Astrocyte (in vitro differentiated cells and primary cell): ENCODE measurements at regions not wholly inside any gene's neighbourhood (a gene's known extent, or its start where the extent isn't known, plus 50 kb on each side); places are given as distances from the start of the nearest gene placed in this dataset.

Experiments
- DNase-seq: peaks from one replicate; pipeline ENCODE4 v3.0.0-alpha.2; 2010; ENCODE audit warnings: low read depth
- FAIRE-seq: peaks from 2 replicates; lab custom pipeline; 2011; peaks lifted over from hg19 to GRCh38; lab: Jason Lieb, UNC
- H2AFZ ChIP-seq: 2 replicates; pipeline ENCODE4 v1.6.0; 2012; ENCODE audit warnings: low read depth, low read length, inconsistent platforms
- H3K27ac ChIP-seq: 2 replicates; pipeline ENCODE4 v1.5.1; 2011; ENCODE audit warnings: low read depth, low read length, inconsistent platforms
- H3K27me3 ChIP-seq: 2 replicates; pipeline ENCODE4 v1.6.0; 2011; ENCODE audit warnings: low read length, inconsistent platforms; ENCODE audit not compliant: insufficient read depth
- H3K36me3 ChIP-seq: 2 replicates; pipeline ENCODE4 v1.5.1; 2011; ENCODE audit warnings: low read length, inconsistent platforms; ENCODE audit not compliant: insufficient read depth
- H3K4me1 ChIP-seq: 2 replicates; pipeline ENCODE4 v1.5.1; 2011; ENCODE audit warnings: low read length, inconsistent platforms; ENCODE audit not compliant: insufficient read depth
- H3K4me2 ChIP-seq: 2 replicates; pipeline ENCODE4 v1.6.0; 2012; ENCODE audit warnings: low read length, inconsistent platforms
- H3K4me3 ChIP-seq: 2 replicates; pipeline ENCODE4 v1.5.1; 2011; ENCODE audit warnings: low read depth, mild to moderate bottlenecking, low read length, inconsistent platforms; ENCODE audit not compliant: insufficient read depth
- H3K79me2 ChIP-seq: 2 replicates; pipeline ENCODE4 v1.6.0; 2012; ENCODE audit warnings: mild to moderate bottlenecking, low read length, inconsistent platforms; ENCODE audit not compliant: insufficient read depth
- H3K9ac ChIP-seq: 2 replicates; pipeline ENCODE4 v1.6.0; 2012; ENCODE audit warnings: mild to moderate bottlenecking, low read length, inconsistent platforms
- H3K9me3 ChIP-seq: 2 replicates; pipeline ENCODE4 v1.5.1; 2012; ENCODE audit warnings: low read depth, mild to moderate bottlenecking, low read length, inconsistent platforms; ENCODE audit not compliant: insufficient read depth
- H4K20me1 ChIP-seq: 2 replicates; pipeline ENCODE4 v1.6.0; 2012; ENCODE audit warnings: low read length, inconsistent platforms; ENCODE audit not compliant: insufficient read depth
- H3K27ac Mint-ChIP-seq: one replicate; pipeline ENCODE4 v1.8.0; 2021; ENCODE audit warnings: mild to moderate bottlenecking, mixed read lengths; ENCODE audit not compliant: unreplicated experiment
- H3K27me3 Mint-ChIP-seq: one replicate; pipeline ENCODE4 v1.8.0; 2021; ENCODE audit warnings: low read depth, mixed read lengths; ENCODE audit not compliant: unreplicated experiment
- H3K36me3 Mint-ChIP-seq: one replicate; pipeline ENCODE4 v1.8.0; 2021; ENCODE audit warnings: low read depth, mixed read lengths; ENCODE audit not compliant: unreplicated experiment
- H3K4me1 Mint-ChIP-seq: one replicate; pipeline ENCODE4 v1.8.0; 2021; ENCODE audit warnings: low read depth, mixed read lengths; ENCODE audit not compliant: unreplicated experiment
- H3K4me3 Mint-ChIP-seq: one replicate; pipeline ENCODE4 v1.8.0; 2021; ENCODE audit warnings: mild to moderate bottlenecking, moderate library complexity, mixed read lengths; ENCODE audit not compliant: unreplicated experiment
- H3K9me3 Mint-ChIP-seq: one replicate; pipeline ENCODE4 v1.8.0; 2021; ENCODE audit warnings: mild to moderate bottlenecking, mixed read lengths; ENCODE audit not compliant: unreplicated experiment
- EZH2 ChIP-seq: IDR thresholded peaks from 2 replicates; pipeline ENCODE4 v1.6.1; 2012; ENCODE audit warnings: mild to moderate bottlenecking, low read length, inconsistent platforms; ENCODE audit not compliant: insufficient read depth
- TF ChIP-seq, protein P1 (sequence below): IDR thresholded peaks from 2 replicates; pipeline ENCODE4 v1.5.1; 2011; ENCODE audit warnings: low read depth, mild to moderate bottlenecking, inconsistent platforms, low read length, moderate library complexity; ENCODE audit not compliant: insufficient read depth

DNA sequence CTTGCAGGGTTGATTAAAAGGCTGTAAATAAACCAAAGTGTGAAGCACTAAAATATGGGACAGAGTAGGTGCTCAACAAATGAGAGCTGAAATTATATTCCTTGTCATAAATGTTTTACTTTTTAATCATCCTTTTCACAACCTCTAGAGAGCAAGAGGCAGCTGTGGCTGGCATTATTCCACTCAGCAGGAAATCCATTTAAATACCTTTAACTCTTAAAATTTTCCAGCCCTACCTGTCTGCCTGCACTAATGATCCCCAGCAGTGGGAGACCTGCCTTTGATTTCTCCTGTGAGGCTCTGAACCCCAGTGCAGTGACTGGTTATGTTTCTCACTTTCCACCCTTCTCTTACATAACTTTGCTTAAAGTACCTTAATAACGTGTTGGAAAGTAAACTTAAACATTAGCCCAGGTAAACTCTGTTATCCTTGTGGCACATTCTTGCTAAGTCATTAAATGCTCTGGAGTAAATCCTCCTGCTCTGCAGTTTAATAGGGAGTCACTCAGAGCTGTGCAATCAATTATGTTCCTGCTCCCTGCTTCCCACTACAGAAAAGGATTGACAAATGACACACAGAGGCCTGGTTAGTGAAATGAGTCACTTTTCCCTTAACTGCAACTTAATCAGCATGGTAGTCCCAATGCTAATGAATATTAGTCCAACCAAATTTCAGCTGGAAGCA, 755.7 kb upstream of the USP15 start:
- H3K4me1 Mint-ChIP-seq, result peaks cover 8% of the 10 kb centered on the region

DNA sequence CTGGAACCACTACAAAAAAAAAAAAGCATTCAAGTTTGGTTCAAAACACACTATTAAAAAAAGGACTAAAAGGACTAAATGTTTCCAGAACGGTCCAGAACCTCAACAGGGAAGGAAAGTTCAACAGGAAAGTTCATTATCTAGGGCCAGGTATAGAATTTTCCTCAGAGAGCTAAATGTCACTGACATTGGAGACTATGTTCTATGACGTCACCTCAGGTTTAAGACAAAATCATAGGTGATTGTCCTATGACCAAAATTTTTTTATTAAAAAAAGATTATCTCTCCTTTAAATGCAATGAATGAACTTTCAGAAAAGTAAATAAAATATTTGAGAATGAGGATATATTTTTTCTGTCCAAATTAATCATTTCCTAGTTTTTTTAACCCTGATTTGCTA, 746.7 kb upstream of the USP15 start:
- H3K9me3 Mint-ChIP-seq, result peaks cover 3% of the 10 kb centered on the region
- Histone ChIP-seq H3K9ac (no peak overlapping the region), H3K27me3 (no peaks in the 10 kb centered on the region), H2AFZ (no peak overlapping the region), H3K4me3 (no peak overlapping the region), H3K4me2 (no peak overlapping the region), H3K79me2 (no peaks in the 10 kb centered on the region), H4K20me1 (no peaks in the 10 kb centered on the region), H3K9me3 (no peaks in the 10 kb centered on the region), H3K4me1 (no peaks in the 10 kb centered on the region), H3K27ac (no peak overlapping the region), H3K36me3 (no peaks in the 10 kb centered on the region)
- DNase-seq, result no peak
- no peaks in the 10 kb centered on the region for H3K4me1 Mint-ChIP-seq
- no peak overlapping the region for H3K4me3 Mint-ChIP-seq
- H3K27ac Mint-ChIP-seq, result no peak overlapping the region
- FAIRE-seq, result no peak
- TF ChIP-seq EZH2, result no peak
- TF ChIP-seq, protein P1, sequence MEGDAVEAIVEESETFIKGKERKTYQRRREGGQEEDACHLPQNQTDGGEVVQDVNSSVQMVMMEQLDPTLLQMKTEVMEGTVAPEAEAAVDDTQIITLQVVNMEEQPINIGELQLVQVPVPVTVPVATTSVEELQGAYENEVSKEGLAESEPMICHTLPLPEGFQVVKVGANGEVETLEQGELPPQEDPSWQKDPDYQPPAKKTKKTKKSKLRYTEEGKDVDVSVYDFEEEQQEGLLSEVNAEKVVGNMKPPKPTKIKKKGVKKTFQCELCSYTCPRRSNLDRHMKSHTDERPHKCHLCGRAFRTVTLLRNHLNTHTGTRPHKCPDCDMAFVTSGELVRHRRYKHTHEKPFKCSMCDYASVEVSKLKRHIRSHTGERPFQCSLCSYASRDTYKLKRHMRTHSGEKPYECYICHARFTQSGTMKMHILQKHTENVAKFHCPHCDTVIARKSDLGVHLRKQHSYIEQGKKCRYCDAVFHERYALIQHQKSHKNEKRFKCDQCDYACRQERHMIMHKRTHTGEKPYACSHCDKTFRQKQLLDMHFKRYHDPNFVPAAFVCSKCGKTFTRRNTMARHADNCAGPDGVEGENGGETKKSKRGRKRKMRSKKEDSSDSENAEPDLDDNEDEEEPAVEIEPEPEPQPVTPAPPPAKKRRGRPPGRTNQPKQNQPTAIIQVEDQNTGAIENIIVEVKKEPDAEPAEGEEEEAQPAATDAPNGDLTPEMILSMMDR, result no peak
- H3K27me3 Mint-ChIP-seq, result peaks cover 5% of the 10 kb centered on the region
- H3K36me3 Mint-ChIP-seq, result no peaks in the 10 kb centered on the region

More for the DNA sequence above, 755.7 kb upstream of the USP15 start:
- no peak overlapping the region for H3K4me2 ChIP-seq
- H3K27me3 ChIP-seq, result no peaks in the 10 kb centered on the region
- TF ChIP-seq, protein P1, result no peak
- no peak for TF ChIP-seq EZH2
- Mint-ChIP-seq H3K9me3 (peaks cover 3% of the 10 kb centered on the region), H3K27ac (no peak overlapping the region), H3K4me3 (no peak overlapping the region), H3K27me3 (peaks cover 5% of the 10 kb centered on the region), H3K36me3 (no peaks in the 10 kb centered on the region)
- no peaks in the 10 kb centered on the region for H3K36me3 ChIP-seq
- H3K4me1 ChIP-seq, result no peaks in the 10 kb centered on the region
- H2AFZ ChIP-seq, result no peak overlapping the region
- H3K79me2 ChIP-seq, result no peaks in the 10 kb centered on the region
- no peak overlapping the region for H3K27ac ChIP-seq
- no peak overlapping the region for H3K4me3 ChIP-seq
- no peak overlapping the region for H3K9ac ChIP-seq
- no peaks in the 10 kb centered on the region for H4K20me1 ChIP-seq
- H3K9me3 ChIP-seq, result no peaks in the 10 kb centered on the region
- FAIRE-seq (no peak), DNase-seq (no peak)

DNA sequence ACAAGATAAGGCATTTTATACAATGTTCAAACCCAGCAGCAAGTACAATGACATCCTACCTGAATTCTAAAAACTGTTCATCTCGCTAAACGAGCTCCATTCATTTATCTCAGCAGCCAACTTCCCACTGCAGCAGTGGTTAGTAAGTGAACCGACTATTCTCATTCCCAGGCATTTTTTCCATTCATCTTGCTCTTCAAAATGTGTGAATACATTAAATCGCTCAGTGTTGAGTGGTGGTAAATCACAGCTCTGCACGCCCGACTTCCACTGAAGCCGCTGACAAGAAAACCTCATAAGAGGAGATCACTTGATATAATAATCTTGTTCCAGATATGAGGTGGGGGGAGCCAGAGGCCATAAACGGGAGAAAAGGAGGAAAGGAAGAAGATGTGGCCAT, 746.2 kb upstream of the USP15 start:
- Mint-ChIP-seq H3K36me3 (no peaks in the 10 kb centered on the region), H3K9me3 (peaks cover 3% of the 10 kb centered on the region), H3K4me3 (no peak overlapping the region), H3K27me3 (peaks cover 5% of the 10 kb centered on the region), H3K4me1 (no peaks in the 10 kb centered on the region), H3K27ac (no peak overlapping the region)
- Histone ChIP-seq H3K36me3 (no peaks in the 10 kb centered on the region), H3K9me3 (no peaks in the 10 kb centered on the region), H3K27ac (no peak overlapping the region), H3K9ac (no peak overlapping the region), H3K27me3 (no peaks in the 10 kb centered on the region), H3K4me3 (no peak overlapping the region), H3K4me2 (no peak overlapping the region), H2AFZ (no peak overlapping the region), H3K4me1 (no peaks in the 10 kb centered on the region), H4K20me1 (no peaks in the 10 kb centered on the region), H3K79me2 (no peaks in the 10 kb centered on the region)
- FAIRE-seq (no peak), DNase-seq (no peak)
- no peak for TF ChIP-seq EZH2
- TF ChIP-seq, protein P1, result no peak
